ENCODE measurements at regions not wholly inside any gene's neighbourhood (a gene's known extent, or its start where the extent isn't known, plus 50 kb on each side); places are given as distances from the start of the nearest gene placed in this dataset.

GRCh38 chr6:132210886-132211563, 190.2 kb downstream of the MOXD1 start:
- Mint-ChIP-seq H3K27ac (no peak overlapping the region), H3K27me3 (ENCODE audit: low read depth) (peaks cover 31% of the 10 kb centered on the region), H3K36me3 (no peaks in the 10 kb centered on the region), H3K4me1 (no peaks in the 10 kb centered on the region), H3K9me3 (peaks cover 9% of the 10 kb centered on the region), H3K4me3 (no peak overlapping the region)
- CTCF ChIA-PET: interaction anchor here (1.5 kb wide), 1 partner anchor 583 kb away, joined by 3 read pairs; the partner anchor contains the start of gene MED23
- TF ChIP-seq GRHL2 (CRISPR knock-in tag; IDR thresholded peaks at IDR 0.05; ENCODE audit: insufficient replicate concordance, severe bottlenecking) (no peak), JUN (CRISPR knock-in tag; IDR thresholded peaks at IDR 0.05) (no peak)
- ATAC-seq: no peak
- POLR2A ChIA-PET: no interaction called here
- no peak for DNase-seq (ENCODE audit: low spot score)

GRCh38 chr6:132209351-132209750, 191.9 kb downstream of the MOXD1 start:
- ATAC-seq (no peak), DNase-seq (ENCODE audit: low spot score) (no peak)
- CTCF ChIA-PET: interaction anchor here (1.0 kb wide), 1 partner anchor 71 kb away, joined by 3 read pairs; no protein-coding TSS in a partner anchor
- Mint-ChIP-seq H3K36me3 (no peaks in the 10 kb centered on the region), H3K9me3 (peaks cover 16% of the 10 kb centered on the region), H3K27me3 (ENCODE audit: low read depth) (peaks cover 34% of the 10 kb centered on the region), H3K4me1 (no peaks in the 10 kb centered on the region), H3K27ac (no peak overlapping the region), H3K4me3 (no peak overlapping the region)
- POLR2A ChIA-PET: no interaction called here
- no peak for TF ChIP-seq AFF4 (CRISPR knock-in tag; IDR thresholded peaks at IDR 0.05; ENCODE audit: borderline replicate concordance)
- no peak for TF ChIP-seq GABPB1 (CRISPR knock-in tag; IDR thresholded peaks at IDR 0.05)
- TF ChIP-seq EMX1 (CRISPR knock-in tag; IDR thresholded peaks at IDR 0.05): no peak
- TF ChIP-seq ZNF425 (CRISPR knock-in tag; conservative IDR thresholded peaks at IDR 0.05): no peak
- TF ChIP-seq NFYB (CRISPR knock-in tag; conservative IDR thresholded peaks at IDR 0.05; ENCODE audit: low read depth): no peak
- no peak for TF ChIP-seq CDX4 (CRISPR knock-in tag; IDR thresholded peaks at IDR 0.05; ENCODE audit: borderline replicate concordance)
- no peak for TF ChIP-seq GRHL2 (CRISPR knock-in tag; IDR thresholded peaks at IDR 0.05; ENCODE audit: insufficient replicate concordance, severe bottlenecking)
- TF ChIP-seq ZNF219 (CRISPR knock-in tag; IDR thresholded peaks at IDR 0.05; ENCODE audit: borderline replicate concordance): no peak
- TF ChIP-seq MYBL2 (CRISPR knock-in tag; IDR thresholded peaks at IDR 0.05): no peak
- no peak for TF ChIP-seq NR3C1 (CRISPR knock-in tag; conservative IDR thresholded peaks at IDR 0.05; ENCODE audit: low read depth)
- TF ChIP-seq NR2C2 (CRISPR knock-in tag; IDR thresholded peaks at IDR 0.05): no peak
- TF ChIP-seq FOXP4 (CRISPR knock-in tag; IDR thresholded peaks at IDR 0.05): no peak
- no peak for TF ChIP-seq MAX (CRISPR knock-in tag; IDR thresholded peaks at IDR 0.05)
- no peak for TF ChIP-seq OVOL2 (CRISPR knock-in tag; IDR thresholded peaks at IDR 0.05; ENCODE audit: borderline replicate concordance)
- TF ChIP-seq CREM (CRISPR knock-in tag; IDR thresholded peaks at IDR 0.05): no peak
- TF ChIP-seq ZNF416 (CRISPR knock-in tag; IDR thresholded peaks at IDR 0.05): no peak
- TF ChIP-seq USF2 (CRISPR knock-in tag; IDR thresholded peaks at IDR 0.05): no peak
- no peak for TF ChIP-seq ATF2 (CRISPR knock-in tag; IDR thresholded peaks at IDR 0.05; ENCODE audit: borderline replicate concordance, low read depth)
- no peak for TF ChIP-seq RORB (CRISPR knock-in tag; IDR thresholded peaks at IDR 0.05)
- no peak for TF ChIP-seq ZNF317 (CRISPR knock-in tag; IDR thresholded peaks at IDR 0.05; ENCODE audit: borderline replicate concordance, low read depth)
